ENCODE measurements at regions not wholly inside any gene's neighbourhood (a gene's known extent, or its start where the extent isn't known, plus 50 kb on each side); places are given as distances from the start of the nearest gene placed in this dataset.

GRCh38 chr5:167786871-167787578 lies 504.4 kb upstream of the WWC1 start:
- Histone ChIP-seq H3K36me3 (ENCODE audit: control insufficient read depth, insufficient read depth, low read length) (no peaks in the 10 kb centered on the region), H3K4me3 (ENCODE audit: low read length) (no peak overlapping the region), H3K27ac (ENCODE audit: low read depth, low read length) (no peak overlapping the region), H3K27me3 (ENCODE audit: control insufficient read depth, insufficient read depth, low read length) (no peaks in the 10 kb centered on the region), H3K4me1 (ENCODE audit: control insufficient read depth, insufficient read depth, low read length) (no peaks in the 10 kb centered on the region), H3K9ac (ENCODE audit: low read length) (no peak overlapping the region)

- H3K27me3 ChIP-seq (ENCODE audit: control insufficient read depth, insufficient read depth, low read length): no peaks in the 10 kb centered on the region
- H3K4me3 ChIP-seq (ENCODE audit: low read length): no peak overlapping the region
- no peaks in the 10 kb centered on the region for H3K4me1 ChIP-seq (ENCODE audit: control insufficient read depth, insufficient read depth, low read length)
- no peaks in the 10 kb centered on the region for H3K36me3 ChIP-seq (ENCODE audit: control insufficient read depth, insufficient read depth, low read length)
- no peak overlapping the region for H3K27ac ChIP-seq (ENCODE audit: low read depth, low read length)
- H3K9ac ChIP-seq (ENCODE audit: low read length): no peak overlapping the region
Measured at GRCh38 chr5:167790045-167790444, 501.4 kb upstream of the WWC1 start.

- H3K4me1 ChIP-seq (ENCODE audit: control insufficient read depth, insufficient read depth, low read length): no peaks in the 10 kb centered on the region
- no peak overlapping the region for H3K27ac ChIP-seq (ENCODE audit: low read depth, low read length)
- no peak overlapping the region for H3K4me3 ChIP-seq (ENCODE audit: low read length)
- H3K27me3 ChIP-seq (ENCODE audit: control insufficient read depth, insufficient read depth, low read length): no peaks in the 10 kb centered on the region
- H3K36me3 ChIP-seq (ENCODE audit: control insufficient read depth, insufficient read depth, low read length): no peaks in the 10 kb centered on the region
- H3K9ac ChIP-seq (ENCODE audit: low read length): no peak overlapping the region
Measured at GRCh38 chr5:167790462-167791260, 500.8 kb upstream of the WWC1 start.

GRCh38 chr5:167792514-167792913 lies 498.9 kb upstream of the WWC1 start:
- H3K27ac ChIP-seq (ENCODE audit: low read depth, low read length): no peak overlapping the region
- H3K36me3 ChIP-seq (ENCODE audit: control insufficient read depth, insufficient read depth, low read length): no peaks in the 10 kb centered on the region
- no peak overlapping the region for H3K4me3 ChIP-seq (ENCODE audit: low read length)
- no peaks in the 10 kb centered on the region for H3K27me3 ChIP-seq (ENCODE audit: control insufficient read depth, insufficient read depth, low read length)
- H3K9ac ChIP-seq (ENCODE audit: low read length): no peak overlapping the region
- H3K4me1 ChIP-seq (ENCODE audit: control insufficient read depth, insufficient read depth, low read length): no peaks in the 10 kb centered on the region

GRCh38 chr5:167793700-167794099 lies 497.7 kb upstream of the WWC1 start:
- H3K36me3 ChIP-seq (ENCODE audit: control insufficient read depth, insufficient read depth, low read length): no peaks in the 10 kb centered on the region
- H3K27ac ChIP-seq (ENCODE audit: low read depth, low read length): no peak overlapping the region
- no peaks in the 10 kb centered on the region for H3K27me3 ChIP-seq (ENCODE audit: control insufficient read depth, insufficient read depth, low read length)
- H3K4me1 ChIP-seq (ENCODE audit: control insufficient read depth, insufficient read depth, low read length): no peaks in the 10 kb centered on the region
- no peak overlapping the region for H3K4me3 ChIP-seq (ENCODE audit: low read length)
- H3K9ac ChIP-seq (ENCODE audit: low read length): no peak overlapping the region

GRCh38 chr5:167794121-167794520 lies 497.3 kb upstream of the WWC1 start:
- no peaks in the 10 kb centered on the region for H3K36me3 ChIP-seq (ENCODE audit: control insufficient read depth, insufficient read depth, low read length)
- H3K4me3 ChIP-seq (ENCODE audit: low read length): no peak overlapping the region
- H3K9ac ChIP-seq (ENCODE audit: low read length): no peak overlapping the region
- H3K27ac ChIP-seq (ENCODE audit: low read depth, low read length): no peak overlapping the region
- no peaks in the 10 kb centered on the region for H3K27me3 ChIP-seq (ENCODE audit: control insufficient read depth, insufficient read depth, low read length)
- no peaks in the 10 kb centered on the region for H3K4me1 ChIP-seq (ENCODE audit: control insufficient read depth, insufficient read depth, low read length)

- no peak overlapping the region for H3K4me3 ChIP-seq (ENCODE audit: low read length)
- no peaks in the 10 kb centered on the region for H3K4me1 ChIP-seq (ENCODE audit: control insufficient read depth, insufficient read depth, low read length)
- no peak overlapping the region for H3K9ac ChIP-seq (ENCODE audit: low read length)
- H3K36me3 ChIP-seq (ENCODE audit: control insufficient read depth, insufficient read depth, low read length): no peaks in the 10 kb centered on the region
- no peak overlapping the region for H3K27ac ChIP-seq (ENCODE audit: low read depth, low read length)
- no peaks in the 10 kb centered on the region for H3K27me3 ChIP-seq (ENCODE audit: control insufficient read depth, insufficient read depth, low read length)
Measured at GRCh38 chr5:167796672-167797071, 494.8 kb upstream of the WWC1 start.

- no peaks in the 10 kb centered on the region for H3K27me3 ChIP-seq (ENCODE audit: control insufficient read depth, insufficient read depth, low read length)
- no peaks in the 10 kb centered on the region for H3K36me3 ChIP-seq (ENCODE audit: control insufficient read depth, insufficient read depth, low read length)
- no peak overlapping the region for H3K4me3 ChIP-seq (ENCODE audit: low read length)
- H3K4me1 ChIP-seq (ENCODE audit: control insufficient read depth, insufficient read depth, low read length): no peaks in the 10 kb centered on the region
- no peak overlapping the region for H3K27ac ChIP-seq (ENCODE audit: low read depth, low read length)
- H3K9ac ChIP-seq (ENCODE audit: low read length): no peak overlapping the region
Measured at GRCh38 chr5:167797933-167798332, 493.5 kb upstream of the WWC1 start.

GRCh38 chr5:167798448-167798847 lies 493.0 kb upstream of the WWC1 start:
- H3K27me3 ChIP-seq (ENCODE audit: control insufficient read depth, insufficient read depth, low read length): no peaks in the 10 kb centered on the region
- no peak overlapping the region for H3K27ac ChIP-seq (ENCODE audit: low read depth, low read length)
- H3K4me3 ChIP-seq (ENCODE audit: low read length): no peak overlapping the region
- no peak overlapping the region for H3K9ac ChIP-seq (ENCODE audit: low read length)
- no peaks in the 10 kb centered on the region for H3K36me3 ChIP-seq (ENCODE audit: control insufficient read depth, insufficient read depth, low read length)
- H3K4me1 ChIP-seq (ENCODE audit: control insufficient read depth, insufficient read depth, low read length): no peaks in the 10 kb centered on the region

GRCh38 chr5:167800427-167800826 lies 491.0 kb upstream of the WWC1 start:
- H3K27ac ChIP-seq (ENCODE audit: low read depth, low read length): no peak overlapping the region
- no peak overlapping the region for H3K4me3 ChIP-seq (ENCODE audit: low read length)
- no peak overlapping the region for H3K9ac ChIP-seq (ENCODE audit: low read length)
- H3K27me3 ChIP-seq (ENCODE audit: control insufficient read depth, insufficient read depth, low read length): no peaks in the 10 kb centered on the region
- no peaks in the 10 kb centered on the region for H3K4me1 ChIP-seq (ENCODE audit: control insufficient read depth, insufficient read depth, low read length)
- H3K36me3 ChIP-seq (ENCODE audit: control insufficient read depth, insufficient read depth, low read length): no peaks in the 10 kb centered on the region

- Histone ChIP-seq H3K36me3 (ENCODE audit: control insufficient read depth, insufficient read depth, low read length) (no peaks in the 10 kb centered on the region), H3K4me3 (ENCODE audit: low read length) (no peak overlapping the region), H3K27ac (ENCODE audit: low read depth, low read length) (no peak overlapping the region), H3K27me3 (ENCODE audit: control insufficient read depth, insufficient read depth, low read length) (no peaks in the 10 kb centered on the region), H3K4me1 (ENCODE audit: control insufficient read depth, insufficient read depth, low read length) (no peaks in the 10 kb centered on the region), H3K9ac (ENCODE audit: low read length) (no peak overlapping the region)
Measured at GRCh38 chr5:167801999-167802398, 489.4 kb upstream of the WWC1 start.

- Histone ChIP-seq H3K4me1 (ENCODE audit: control insufficient read depth, insufficient read depth, low read length) (no peaks in the 10 kb centered on the region), H3K27ac (ENCODE audit: low read depth, low read length) (no peak overlapping the region), H3K9ac (ENCODE audit: low read length) (no peak overlapping the region), H3K36me3 (ENCODE audit: control insufficient read depth, insufficient read depth, low read length) (no peaks in the 10 kb centered on the region), H3K27me3 (ENCODE audit: control insufficient read depth, insufficient read depth, low read length) (no peaks in the 10 kb centered on the region), H3K4me3 (ENCODE audit: low read length) (no peak overlapping the region)
Measured at GRCh38 chr5:167802755-167803431, 488.6 kb upstream of the WWC1 start.

Data from rectal smooth muscle tissue (tissue), 1 donor.